DMS153 (cell line): ENCODE measurements at regions not wholly inside any gene's neighbourhood (a gene's known extent, or its start where the extent isn't known, plus 50 kb on each side); places are given as distances from the start of the nearest gene placed in this dataset.

Experiments used
- DNase-seq: peaks from one replicate; lab custom pipeline; 2025; lab: John Stamatoyannopoulos, UW

DNA sequence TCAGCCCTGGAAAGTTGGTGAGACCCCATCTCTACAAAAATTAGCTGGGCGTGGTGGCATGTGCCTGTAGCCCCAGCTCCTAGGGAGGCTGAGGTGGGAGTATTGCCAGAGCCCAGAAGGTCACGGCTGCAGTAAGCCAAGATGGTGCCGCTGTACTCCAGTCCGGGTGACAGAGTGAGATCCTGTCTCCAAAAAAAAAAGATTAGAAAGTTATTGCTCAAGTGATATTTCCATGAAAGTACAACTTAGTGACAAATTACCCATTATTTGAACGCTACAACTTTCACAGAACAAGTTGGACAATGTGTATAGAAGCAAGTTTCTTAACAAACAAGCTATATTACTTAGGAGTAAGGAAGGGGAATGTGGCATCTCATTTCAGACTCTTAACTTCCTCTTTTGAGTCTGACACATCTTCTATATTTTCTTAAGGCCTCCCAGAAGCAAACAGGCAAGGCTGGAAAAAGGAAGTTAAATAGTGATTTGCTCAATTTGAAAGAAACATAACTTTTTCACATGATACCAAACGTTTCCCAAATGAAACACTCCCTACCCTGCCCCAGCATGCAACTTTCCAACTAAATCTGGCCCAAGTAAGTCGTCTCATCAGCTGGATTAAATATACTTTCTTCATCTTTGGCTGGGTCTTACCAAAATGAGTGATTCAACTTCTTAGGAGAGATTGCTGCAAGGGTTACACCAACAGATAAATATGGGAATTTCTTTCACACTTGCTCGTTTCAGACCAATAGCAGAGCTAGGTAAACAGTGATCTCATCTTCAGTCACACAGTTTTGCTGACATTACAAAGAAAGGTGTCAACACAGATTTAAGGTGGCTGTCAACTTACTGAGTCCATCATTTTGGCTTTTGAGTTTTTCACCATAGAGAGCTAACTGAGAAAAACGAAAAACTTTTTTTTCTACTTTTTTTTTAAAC is 66.3 kb upstream of the KLF6 start:
- no peak for DNase-seq

GRCh38 chr10:3848775-3849635 is 64.0 kb upstream of the KLF6 start:
- no peak for DNase-seq

DNA sequence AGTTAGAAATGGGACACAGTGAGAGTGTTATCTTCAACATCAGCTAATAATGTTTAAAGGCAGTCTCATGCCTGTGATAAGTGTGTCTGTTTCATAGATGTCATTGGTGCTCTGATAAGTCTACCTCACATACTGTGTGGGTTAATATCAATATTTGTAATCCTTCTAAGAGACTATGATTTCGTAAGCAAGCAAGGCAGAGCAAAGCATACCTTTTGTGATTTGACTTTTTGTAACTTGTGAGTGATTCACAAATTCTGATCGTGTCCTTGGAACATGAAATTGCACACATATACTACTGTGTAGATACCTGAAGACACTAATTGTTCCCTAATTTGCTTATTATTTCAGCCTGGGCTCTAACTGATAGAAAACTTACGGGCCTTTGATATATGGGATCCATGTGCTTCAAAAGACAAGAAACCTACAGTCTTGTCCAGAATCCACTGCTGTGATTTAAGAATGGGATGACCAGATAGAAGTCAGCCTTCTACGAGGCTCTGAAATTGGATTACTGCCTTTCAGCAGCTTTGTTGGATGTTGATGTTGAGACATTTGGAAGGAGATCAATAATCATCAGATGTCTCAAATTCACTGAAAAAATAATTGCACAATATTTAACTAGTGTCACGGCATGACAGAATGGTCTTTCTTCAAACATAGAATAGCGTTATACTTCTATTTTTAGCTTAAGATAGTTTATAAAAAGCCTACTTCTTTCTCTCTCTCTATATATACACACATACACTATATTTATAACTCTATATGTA is 63.2 kb upstream of the KLF6 start:
- DNase-seq, result no peak

DNA sequence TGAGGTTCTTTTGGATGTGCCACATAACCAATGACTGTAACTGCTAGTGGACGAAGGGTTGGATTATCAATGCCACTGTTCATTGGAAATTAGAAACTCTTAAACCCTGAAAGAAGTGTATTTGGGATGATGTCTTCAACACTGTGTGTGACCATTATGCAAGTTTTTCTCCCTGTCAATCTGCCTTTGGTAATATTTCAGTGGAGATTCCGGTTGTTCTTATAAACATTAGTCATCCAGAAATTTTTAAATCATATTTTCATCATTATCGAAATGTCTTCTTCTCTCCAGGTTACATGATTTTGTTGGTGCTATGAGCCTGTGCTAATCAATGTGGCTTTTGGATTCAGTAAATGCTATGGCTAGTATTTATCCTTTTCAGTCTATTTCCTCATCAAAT is 61.7 kb upstream of the KLF6 start:
- DNase-seq, result no peak

- no peak for DNase-seq
These were observed 59.5 kb upstream of the KLF6 start for GRCh38 chr10:3844491-3845025.

GRCh38 chr10:3838460-3839437 is 53.7 kb upstream of the KLF6 start:
- no peak for DNase-seq

DNA sequence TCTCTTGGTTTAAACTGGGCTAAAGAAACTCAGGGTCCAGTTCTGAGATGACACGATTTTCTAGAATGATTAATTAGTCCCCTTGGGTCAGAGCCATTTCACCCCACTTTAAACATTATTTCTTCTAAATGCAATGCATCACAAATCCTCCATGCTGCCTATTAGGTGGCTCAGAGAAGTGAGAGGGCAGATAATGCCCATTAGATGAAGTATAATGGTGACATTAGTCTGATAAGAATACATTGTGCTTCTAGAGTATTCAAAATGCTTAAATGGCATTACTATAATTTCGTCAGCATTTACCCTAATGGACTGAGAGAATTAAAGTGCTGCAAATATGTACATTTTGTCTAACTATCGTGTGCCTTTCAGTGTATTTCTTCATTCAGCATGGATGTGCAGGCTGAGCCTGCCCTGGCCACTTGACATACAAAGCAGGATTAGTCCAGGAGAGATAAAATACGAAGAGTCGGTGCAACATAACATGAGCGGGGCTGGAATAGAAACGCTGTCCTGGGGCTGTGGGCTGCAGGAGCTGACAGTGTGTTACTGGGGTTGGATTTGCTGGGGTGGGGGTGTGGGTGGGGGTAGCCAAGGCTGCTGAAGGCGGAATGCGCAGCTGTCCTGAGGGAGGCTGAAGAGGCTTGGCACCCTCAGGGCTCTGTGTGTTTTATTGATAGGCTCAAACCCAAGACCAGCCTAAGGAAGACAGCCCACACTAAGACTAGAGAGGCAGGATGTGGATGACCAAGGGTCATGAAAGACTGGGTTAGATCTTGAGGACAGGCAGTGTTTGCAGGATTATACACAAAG is 52.8 kb upstream of the KLF6 start:
- no peak for DNase-seq

- DNase-seq, result no peak
These were observed 51.3 kb upstream of the KLF6 start for GRCh38 chr10:3836222-3836820.

- peak; percentile 9 for DNase-seq
These were observed 50.8 kb upstream of the KLF6 start for GRCh38 chr10:3835770-3836169.

GRCh38 chr10:3834947-3835346 is 49.9 kb upstream of the KLF6 start:
- no peak for DNase-seq
